ENCODE measurements at regions not wholly inside any gene's neighbourhood (a gene's known extent, or its start where the extent isn't known, plus 50 kb on each side); places are given as distances from the start of the nearest gene placed in this dataset.
"Not testable (repeated sequence)": the region's sequence is repeated elsewhere in the genome, so short reads cannot be mapped to it uniquely, and the experiment has no call there.

GRCh38 chr2:210899131-210899530, 342.7 kb downstream of the CPS1 start:
- no peak overlapping the region for H3K27ac Mint-ChIP-seq
- no peak for DNase-seq

GRCh38 chr2:210901326-210901725, 344.9 kb downstream of the CPS1 start:
- no peaks in the 10 kb centered on the region for H3K27me3 Mint-ChIP-seq
- no peak overlapping the region for H3K4me3 Mint-ChIP-seq
- DNase-seq (no peak), ATAC-seq (no peak)
- H3K36me3 Mint-ChIP-seq (ENCODE audit: low read depth), result no peaks in the 10 kb centered on the region
- H3K9me3 Mint-ChIP-seq, result no peaks in the 10 kb centered on the region
- no peak overlapping the region for H3K27ac Mint-ChIP-seq
- H3K4me1 Mint-ChIP-seq, result no peaks in the 10 kb centered on the region

More at GRCh38 chr2:210899131-210899530, 342.7 kb downstream of the CPS1 start:
- no peaks in the 10 kb centered on the region for H3K4me1 Mint-ChIP-seq
- no peak overlapping the region for H3K4me3 Mint-ChIP-seq
- H3K27me3 Mint-ChIP-seq, result no peaks in the 10 kb centered on the region
- H3K9me3 Mint-ChIP-seq, result peaks cover 5% of the 10 kb centered on the region
- ATAC-seq, result no peak
- no peaks in the 10 kb centered on the region for H3K36me3 Mint-ChIP-seq (ENCODE audit: low read depth)

- Mint-ChIP-seq H3K27me3 (no peaks in the 10 kb centered on the region), H3K4me3 (no peak overlapping the region), H3K36me3 (ENCODE audit: low read depth) (no peaks in the 10 kb centered on the region), H3K9me3 (peaks cover 9% of the 10 kb centered on the region), H3K27ac (no peak overlapping the region), H3K4me1 (no peaks in the 10 kb centered on the region)
- no peak for ATAC-seq
- DNase-seq, result no peak
These were observed 356.4 kb downstream of the CPS1 start for GRCh38 chr2:210912779-210913178.

- ATAC-seq (no peak), DNase-seq (no peak)
- no peaks in the 10 kb centered on the region for H3K27me3 Mint-ChIP-seq
- H3K4me3 Mint-ChIP-seq, result no peak overlapping the region
- peaks cover 9% of the 10 kb centered on the region for H3K9me3 Mint-ChIP-seq
- H3K4me1 Mint-ChIP-seq, result no peaks in the 10 kb centered on the region
- no peak overlapping the region for H3K27ac Mint-ChIP-seq
- H3K36me3 Mint-ChIP-seq (ENCODE audit: low read depth), result no peaks in the 10 kb centered on the region
These were observed 357.1 kb downstream of the CPS1 start for GRCh38 chr2:210913461-210913860.

- no peak for DNase-seq
- no peaks in the 10 kb centered on the region for H3K4me1 Mint-ChIP-seq
- no peak overlapping the region for H3K27ac Mint-ChIP-seq
- no peak overlapping the region for H3K4me3 Mint-ChIP-seq
- H3K9me3 Mint-ChIP-seq, result peaks cover 9% of the 10 kb centered on the region
- ATAC-seq, result no peak
- H3K36me3 Mint-ChIP-seq (ENCODE audit: low read depth), result no peaks in the 10 kb centered on the region
- no peaks in the 10 kb centered on the region for H3K27me3 Mint-ChIP-seq
These were observed 359.5 kb downstream of the CPS1 start for GRCh38 chr2:210915912-210916311.

GRCh38 chr2:210917465-210917864, 361.1 kb downstream of the CPS1 start:
- Mint-ChIP-seq H3K36me3 (ENCODE audit: low read depth) (no peaks in the 10 kb centered on the region), H3K4me3 (no peak overlapping the region), H3K27ac (no peak overlapping the region), H3K9me3 (peaks cover 12% of the 10 kb centered on the region), H3K27me3 (no peaks in the 10 kb centered on the region), H3K4me1 (no peaks in the 10 kb centered on the region)
- DNase-seq, result no peak
- no peak for ATAC-seq

GRCh38 chr2:210919128-210919527, 362.7 kb downstream of the CPS1 start:
- no peaks in the 10 kb centered on the region for H3K27me3 Mint-ChIP-seq
- DNase-seq, result no peak
- H3K9me3 Mint-ChIP-seq, result peaks cover 12% of the 10 kb centered on the region
- H3K4me1 Mint-ChIP-seq, result no peaks in the 10 kb centered on the region
- H3K4me3 Mint-ChIP-seq, result no peak overlapping the region
- no peak for ATAC-seq
- no peak overlapping the region for H3K27ac Mint-ChIP-seq
- no peaks in the 10 kb centered on the region for H3K36me3 Mint-ChIP-seq (ENCODE audit: low read depth)

- ATAC-seq, result no peak
- H3K27ac Mint-ChIP-seq, result no peak overlapping the region
These were observed 366.0 kb downstream of the CPS1 start for GRCh38 chr2:210922419-210922818.

GRCh38 chr2:210928714-210929113, 372.3 kb downstream of the CPS1 start:
- no peak overlapping the region for H3K27ac Mint-ChIP-seq
- H3K4me1 Mint-ChIP-seq, result no peaks in the 10 kb centered on the region
- ATAC-seq (no peak), DNase-seq (no peak)
- H3K9me3 Mint-ChIP-seq, result no peaks in the 10 kb centered on the region
- no peak overlapping the region for H3K4me3 Mint-ChIP-seq
- H3K27me3 Mint-ChIP-seq, result no peaks in the 10 kb centered on the region
- no peaks in the 10 kb centered on the region for H3K36me3 Mint-ChIP-seq (ENCODE audit: low read depth)

More at GRCh38 chr2:210922419-210922818, 366.0 kb downstream of the CPS1 start:
- no peak overlapping the region for H3K4me3 Mint-ChIP-seq
- no peaks in the 10 kb centered on the region for H3K4me1 Mint-ChIP-seq
- peaks cover 7% of the 10 kb centered on the region for H3K9me3 Mint-ChIP-seq
- no peak for DNase-seq
- no peaks in the 10 kb centered on the region for H3K27me3 Mint-ChIP-seq
- no peaks in the 10 kb centered on the region for H3K36me3 Mint-ChIP-seq (ENCODE audit: low read depth)

GRCh38 chr2:210938228-210938627, 381.8 kb downstream of the CPS1 start:
- Mint-ChIP-seq H3K36me3 (ENCODE audit: low read depth) (no peaks in the 10 kb centered on the region), H3K4me1 (no peaks in the 10 kb centered on the region), H3K4me3 (no peak overlapping the region), H3K9me3 (peaks cover 8% of the 10 kb centered on the region), H3K27ac (no peak overlapping the region), H3K27me3 (no peaks in the 10 kb centered on the region)
- ATAC-seq (no peak), DNase-seq (no peak)

GRCh38 chr2:210946395-210946794, 390.0 kb downstream of the CPS1 start:
- H3K9me3 Mint-ChIP-seq, result no peaks in the 10 kb centered on the region
- no peak for DNase-seq
- H3K36me3 Mint-ChIP-seq (ENCODE audit: low read depth), result no peaks in the 10 kb centered on the region
- H3K27me3 Mint-ChIP-seq, result no peaks in the 10 kb centered on the region
- H3K27ac Mint-ChIP-seq, result no peak overlapping the region
- no peaks in the 10 kb centered on the region for H3K4me1 Mint-ChIP-seq
- ATAC-seq, result no peak
- H3K4me3 Mint-ChIP-seq, result no peak overlapping the region

GRCh38 chr2:210950434-210951060, 394.1 kb downstream of the CPS1 start:
- not testable (repeated sequence) for H3K4me1 Mint-ChIP-seq; DNase-seq; H3K27ac Mint-ChIP-seq; H3K36me3 Mint-ChIP-seq (ENCODE audit: low read depth); H3K27me3 Mint-ChIP-seq; ATAC-seq; H3K4me3 Mint-ChIP-seq; H3K9me3 Mint-ChIP-seq

GRCh38 chr2:210954386-210954907, 398.0 kb downstream of the CPS1 start:
- Mint-ChIP-seq H3K27ac (no peak overlapping the region), H3K36me3 (ENCODE audit: low read depth) (no peaks in the 10 kb centered on the region), H3K4me3 (no peak overlapping the region), H3K9me3 (no peaks in the 10 kb centered on the region), H3K4me1 (no peaks in the 10 kb centered on the region), H3K27me3 (no peaks in the 10 kb centered on the region)
- no peak for DNase-seq
- no peak for ATAC-seq

GRCh38 chr2:210955591-210955990, 399.2 kb downstream of the CPS1 start:
- H3K27ac Mint-ChIP-seq, result no peak overlapping the region
- DNase-seq, result no peak
- H3K27me3 Mint-ChIP-seq, result no peaks in the 10 kb centered on the region
- no peaks in the 10 kb centered on the region for H3K4me1 Mint-ChIP-seq
- no peaks in the 10 kb centered on the region for H3K9me3 Mint-ChIP-seq
- no peak overlapping the region for H3K4me3 Mint-ChIP-seq
- H3K36me3 Mint-ChIP-seq (ENCODE audit: low read depth), result no peaks in the 10 kb centered on the region
- ATAC-seq, result no peak

- DNase-seq (no peak), ATAC-seq (no peak)
- Mint-ChIP-seq H3K27ac (no peak overlapping the region), H3K4me1 (no peaks in the 10 kb centered on the region), H3K27me3 (no peaks in the 10 kb centered on the region), H3K4me3 (no peak overlapping the region), H3K36me3 (ENCODE audit: low read depth) (no peaks in the 10 kb centered on the region), H3K9me3 (no peaks in the 10 kb centered on the region)
These were observed 399.7 kb downstream of the CPS1 start for GRCh38 chr2:210956101-210956500.

- H3K9me3 Mint-ChIP-seq, result no peaks in the 10 kb centered on the region
- no peak for DNase-seq
- H3K27me3 Mint-ChIP-seq, result no peaks in the 10 kb centered on the region
- ATAC-seq, result no peak
- H3K4me1 Mint-ChIP-seq, result no peaks in the 10 kb centered on the region
- H3K36me3 Mint-ChIP-seq (ENCODE audit: low read depth), result no peaks in the 10 kb centered on the region
- no peak overlapping the region for H3K27ac Mint-ChIP-seq
- H3K4me3 Mint-ChIP-seq, result no peak overlapping the region
These were observed 404.9 kb downstream of the CPS1 start for GRCh38 chr2:210961249-210961648.

All from activated naive CD8-positive, alpha-beta T cell treated with anti-CD3 and anti-CD28 coated beads, Interleukin-2, amount 50 U/mL, for 24 hours (primary cell).